ENCODE measurements at regions not wholly inside any gene's neighbourhood (a gene's known extent, or its start where the extent isn't known, plus 50 kb on each side); places are given as distances from the start of the nearest gene placed in this dataset.
"Not testable (repeated sequence)": the region's sequence is repeated elsewhere in the genome, so short reads cannot be mapped to it uniquely, and the experiment has no call there.

DNA sequence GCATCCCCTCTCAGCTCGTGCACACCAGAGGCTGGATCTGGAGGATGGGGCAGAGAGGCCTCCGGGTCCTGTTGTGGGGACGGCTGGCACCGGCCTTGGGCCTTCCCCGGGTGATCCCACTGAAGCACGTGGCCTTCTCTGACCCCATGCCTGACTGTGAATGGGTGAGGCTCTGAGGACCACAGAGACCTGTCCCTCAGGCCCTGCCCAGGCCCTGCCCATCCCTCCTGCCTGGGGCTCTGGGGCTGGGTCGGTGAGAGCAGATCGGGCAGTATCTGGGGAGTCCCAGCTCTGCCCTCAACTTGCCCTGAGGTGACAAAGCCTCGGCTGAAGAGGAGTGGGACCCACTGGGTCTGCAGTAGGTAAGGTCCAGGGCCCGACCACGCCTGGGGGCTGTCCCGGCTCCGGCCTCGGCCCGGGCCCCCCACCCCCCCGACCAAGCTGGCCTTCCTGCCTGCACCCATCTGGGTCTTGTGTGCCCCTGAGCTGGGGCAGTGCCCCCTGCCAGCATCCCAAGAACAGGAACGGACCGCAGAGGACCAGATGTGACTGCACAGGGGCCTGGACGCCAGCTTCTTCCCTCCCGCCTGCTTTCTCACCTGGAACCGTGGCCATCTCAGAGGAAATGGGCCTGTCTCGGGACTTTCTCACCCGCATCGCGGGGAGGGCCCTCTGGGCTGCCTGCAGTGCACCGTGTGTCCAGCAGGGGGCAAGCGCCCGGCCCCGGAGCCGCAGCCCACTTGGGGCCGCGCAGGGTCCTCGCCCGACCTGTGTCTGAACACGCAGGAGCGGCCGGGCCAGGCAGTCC is 255.9 kb downstream of the PARP8 start:
- TF ChIP-seq YY1 (IDR thresholded peaks at IDR 0.05; ENCODE audit: insufficient read depth, insufficient read length); ZNF274 (IDR thresholded peaks at IDR 0.05; ENCODE audit: low read depth, low read length); SUZ12 (IDR thresholded peaks at IDR 0.05; ENCODE audit: extremely low read depth, insufficient read depth, insufficient read length): not testable (repeated sequence)
